Nephron (organoid): ENCODE measurements at regions not wholly inside any gene's neighbourhood (a gene's known extent, or its start where the extent isn't known, plus 50 kb on each side); places are given as distances from the start of the nearest gene placed in this dataset.

Experiments used
- H3K27ac Mint-ChIP-seq, 3 experiments: 2 replicates each; pipeline ENCODE4 v1.8.0; 2020; ENCODE audit warnings: mixed read lengths in 3 of 3, mild to moderate bottlenecking in 2 of 3, moderate library complexity in 1 of 3
- H3K27me3 Mint-ChIP-seq: 2 replicates; pipeline ENCODE4 v1.8.0; 2021; ENCODE audit warnings: low read depth, mild to moderate bottlenecking, moderate library complexity, mixed read lengths
- H3K36me3 Mint-ChIP-seq: 2 replicates; pipeline ENCODE4 v1.8.0; 2020; ENCODE audit warnings: low read depth, mixed read lengths
- H3K4me1 Mint-ChIP-seq: 2 replicates; pipeline ENCODE4 v1.8.0; 2020; ENCODE audit warnings: mixed read lengths
- H3K4me3 Mint-ChIP-seq, 3 experiments: 2 replicates each; pipeline ENCODE4 v1.8.0; 2020; ENCODE audit warnings: mild to moderate bottlenecking in 3 of 3, mixed read lengths in 3 of 3, moderate library complexity in 2 of 3
- H3K9me3 Mint-ChIP-seq: 2 replicates; pipeline ENCODE4 v1.8.0; 2020; ENCODE audit warnings: mixed read lengths
- CTCF ChIP-seq, 3 experiments: fragments of 200-600 bp; sonication (generic); IDR thresholded peaks; one replicate each; pipeline ENCODE4 v1.5.0; 2021; ENCODE audit warnings: antibody characterized with exemption in 3 of 3; ENCODE audit not compliant: unreplicated experiment in 3 of 3

- TF ChIP-seq CTCF (IDR thresholded peaks at IDR 0.05; ENCODE audit: unreplicated experiment in 3 of 3), result no peak
- Mint-ChIP-seq H3K4me3 (no peak overlapping the region), H3K27ac (peak overlapping the region in 1 of 3 experiments; percentile 51), H3K36me3 (no peaks in the 10 kb centered on the region), H3K9me3 (no peaks in the 10 kb centered on the region), H3K27me3 (peaks cover 3% of the 10 kb centered on the region), H3K4me1 (peaks cover 23% of the 10 kb centered on the region)
These were observed 401.7 kb upstream of the CDH5 start for GRCh38 chr16:65964752-65965151.

DNA sequence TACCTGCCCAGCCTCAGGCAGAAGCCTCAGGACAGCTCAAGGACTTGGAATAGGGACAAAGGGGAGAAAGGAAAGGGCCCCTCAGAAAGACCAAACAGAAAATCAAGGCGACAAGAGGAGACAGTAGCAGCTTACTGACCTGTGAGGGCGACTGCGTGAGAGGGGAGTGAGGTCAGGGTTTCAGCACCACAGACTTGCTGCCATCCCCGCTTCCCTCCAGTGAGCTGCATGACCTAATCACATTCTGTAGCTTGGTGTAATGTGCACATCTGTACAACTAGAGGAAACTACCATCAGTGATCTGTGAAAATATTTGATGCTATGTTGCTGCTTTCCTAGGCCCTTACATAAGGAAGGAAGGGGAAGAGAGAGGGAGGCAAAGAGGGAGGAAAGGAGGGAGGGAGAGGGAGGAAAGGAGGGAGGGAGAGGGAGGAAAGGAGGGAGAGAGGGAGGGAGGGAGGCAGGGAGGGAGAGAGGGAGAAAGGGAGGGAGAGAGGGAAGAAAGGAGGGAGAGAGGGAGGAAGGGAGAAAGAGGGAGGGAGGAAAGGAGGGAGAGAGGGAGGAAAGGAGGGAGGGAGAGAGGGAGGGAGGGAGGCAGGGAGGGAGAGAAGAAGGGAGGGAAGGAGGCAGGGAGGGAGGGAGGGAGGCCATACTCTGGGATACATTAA lies 404.9 kb upstream of the CDH5 start:
- no peaks in the 10 kb centered on the region for H3K36me3 Mint-ChIP-seq
- H3K27ac Mint-ChIP-seq, result peak overlapping the region in 2 of 3 experiments; percentile 4 to 7
- TF ChIP-seq CTCF (IDR thresholded peaks at IDR 0.05; ENCODE audit: unreplicated experiment in 3 of 3), result no peak
- no peak overlapping the region for H3K4me3 Mint-ChIP-seq
- peaks cover 3% of the 10 kb centered on the region for H3K27me3 Mint-ChIP-seq
- H3K9me3 Mint-ChIP-seq, result no peaks in the 10 kb centered on the region
- H3K4me1 Mint-ChIP-seq, result peaks cover 34% of the 10 kb centered on the region

- peaks cover 34% of the 10 kb centered on the region for H3K4me1 Mint-ChIP-seq
- H3K27me3 Mint-ChIP-seq, result peaks cover 6% of the 10 kb centered on the region
- no peaks in the 10 kb centered on the region for H3K36me3 Mint-ChIP-seq
- TF ChIP-seq CTCF (IDR thresholded peaks at IDR 0.05; ENCODE audit: unreplicated experiment in 3 of 3), result no peak
- no peaks in the 10 kb centered on the region for H3K9me3 Mint-ChIP-seq
- H3K27ac Mint-ChIP-seq, result peak overlapping the region in 2 of 3 experiments; percentile 25 to 77
- no peak overlapping the region for H3K4me3 Mint-ChIP-seq
These were observed 406.5 kb upstream of the CDH5 start for GRCh38 chr16:65959983-65960382.

DNA sequence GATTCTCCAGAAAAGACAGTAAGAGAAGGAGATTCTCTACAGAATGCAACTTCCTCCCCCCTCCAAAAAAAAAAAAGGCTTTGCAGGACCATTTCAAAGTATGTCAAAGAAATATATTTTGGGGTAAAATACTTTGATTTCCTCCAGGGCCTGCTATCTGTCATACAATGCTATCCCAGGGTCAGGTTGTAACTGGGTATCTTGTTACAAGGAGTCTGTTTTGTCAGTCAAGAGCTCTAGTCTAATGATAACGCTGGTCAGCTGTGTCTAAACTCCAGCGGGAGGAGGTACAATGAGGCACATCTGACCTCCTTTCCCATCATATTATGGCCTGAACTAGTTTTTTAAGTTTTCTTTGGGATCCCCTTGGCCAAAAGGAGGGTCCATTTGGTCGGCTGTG lies 408.4 kb upstream of the CDH5 start:
- H3K36me3 Mint-ChIP-seq, result no peaks in the 10 kb centered on the region
- H3K4me3 Mint-ChIP-seq, result no peak overlapping the region
- no peaks in the 10 kb centered on the region for H3K9me3 Mint-ChIP-seq
- H3K27ac Mint-ChIP-seq, result peak overlapping the region in 2 of 3 experiments; percentile 47 to 54
- H3K4me1 Mint-ChIP-seq, result peaks cover 28% of the 10 kb centered on the region
- peaks cover 3% of the 10 kb centered on the region for H3K27me3 Mint-ChIP-seq
- TF ChIP-seq CTCF (IDR thresholded peaks at IDR 0.05; ENCODE audit: unreplicated experiment in 3 of 3), result no peak

DNA sequence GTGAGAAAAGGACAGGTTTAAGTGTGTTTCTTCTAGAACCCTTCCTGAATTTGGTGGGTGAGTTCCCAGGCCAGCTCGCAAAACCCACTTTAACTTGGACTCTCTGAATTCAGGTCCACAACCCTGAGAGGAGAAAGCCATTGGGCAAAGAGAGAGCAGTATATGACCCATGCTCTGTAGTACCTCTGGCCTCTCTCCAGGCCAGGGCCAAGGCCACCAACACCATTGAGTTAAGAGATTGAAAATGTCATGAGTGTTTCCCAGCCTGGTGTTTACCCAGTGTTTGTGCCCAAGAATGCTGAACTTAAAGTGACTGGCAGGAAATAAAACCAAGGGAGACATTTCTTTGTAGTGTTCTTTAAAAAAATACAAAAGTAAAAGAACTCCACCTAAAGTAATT lies 410.4 kb upstream of the CDH5 start:
- Mint-ChIP-seq H3K27me3 (peaks cover 7% of the 10 kb centered on the region), H3K9me3 (no peaks in the 10 kb centered on the region), H3K27ac (no peak overlapping the region), H3K4me1 (peaks cover 23% of the 10 kb centered on the region), H3K36me3 (no peaks in the 10 kb centered on the region), H3K4me3 (no peak overlapping the region)
- no peak for TF ChIP-seq CTCF (IDR thresholded peaks at IDR 0.05; ENCODE audit: unreplicated experiment in 3 of 3)

DNA sequence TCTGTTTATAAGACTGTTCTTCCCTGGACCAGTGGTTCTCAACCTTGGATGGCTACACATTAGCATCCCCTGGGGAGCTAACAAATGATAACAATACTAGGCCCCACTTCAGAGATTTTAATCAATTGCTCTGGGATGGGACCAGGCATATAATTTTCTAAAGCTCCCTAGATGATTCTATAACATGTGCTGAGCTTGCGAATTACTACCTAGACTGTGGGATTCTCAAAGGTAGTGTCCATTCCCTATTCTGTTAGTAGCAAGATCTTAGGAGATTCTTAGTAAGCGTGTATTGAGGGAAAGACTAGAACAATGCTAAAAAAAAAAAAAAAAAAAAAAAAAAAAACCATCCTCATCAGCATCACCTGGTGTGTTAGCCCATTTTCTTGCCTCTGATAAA lies 412.0 kb upstream of the CDH5 start:
- H3K9me3 Mint-ChIP-seq, result no peaks in the 10 kb centered on the region
- H3K36me3 Mint-ChIP-seq, result no peaks in the 10 kb centered on the region
- H3K4me1 Mint-ChIP-seq, result peaks cover 19% of the 10 kb centered on the region
- peaks cover 7% of the 10 kb centered on the region for H3K27me3 Mint-ChIP-seq
- TF ChIP-seq CTCF (IDR thresholded peaks at IDR 0.05; ENCODE audit: unreplicated experiment in 3 of 3), result no peak
- H3K4me3 Mint-ChIP-seq, result no peak overlapping the region
- H3K27ac Mint-ChIP-seq, result no peak overlapping the region
